Kidney (tissue), 13 donors: ENCODE measurements at regions not wholly inside any gene's neighbourhood (a gene's known extent, or its start where the extent isn't known, plus 50 kb on each side); places are given as distances from the start of the nearest gene placed in this dataset.

Experiments
- DNase-seq, 5 donors: peaks; one replicate each; pipeline ENCODE4 v3.0.0-alpha.2; 2013 to 2020
- FAIRE-seq: peaks from 2 replicates; lab custom pipeline; 2012; peaks lifted over from hg19 to GRCh38; lab: Jason Lieb, UNC
- H3K27ac ChIP-seq, 2 donors: one replicate each; pipeline ENCODE4 v1.7.0; 2013; ENCODE audit warnings: low read depth in 2 of 2, low read length in 2 of 2, inconsistent platforms in 1 of 2
- H3K27me3 ChIP-seq: one replicate; pipeline ENCODE4 v1.7.1; 2013; ENCODE audit warnings: low read length, inconsistent platforms; ENCODE audit not compliant: control insufficient read depth, insufficient read depth
- H3K36me3 ChIP-seq, 3 donors: one replicate each; pipeline versions ENCODE4 v1.7.0 to v1.7.1; 2013; ENCODE audit warnings: low read length in 3 of 3, control low read depth in 1 of 3, inconsistent platforms in 1 of 3; ENCODE audit not compliant: insufficient read depth in 3 of 3, control insufficient read depth in 2 of 3
- H3K4me1 ChIP-seq, 3 donors: one replicate each; pipeline versions ENCODE4 v1.7.0 to v1.7.1; 2013; ENCODE audit warnings: low read length in 3 of 3, inconsistent platforms in 1 of 3, low read depth in 1 of 3; ENCODE audit not compliant: control insufficient read depth in 2 of 3, insufficient read depth in 2 of 3
- H3K4me3 ChIP-seq, 3 donors: one replicate each; pipeline versions ENCODE4 v1.7.0 to v1.8.1; 2013; ENCODE audit warnings: low read length in 3 of 3, control low read depth in 1 of 3, inconsistent platforms in 1 of 3
- H3K9ac ChIP-seq, 3 donors: one replicate each; pipeline versions ENCODE4 v1.7.0 to v1.7.1; 2013; ENCODE audit warnings: low read length in 3 of 3, control low read depth in 1 of 3, inconsistent platforms in 1 of 3
- H3K9me3 ChIP-seq, 3 donors: one replicate each; pipeline versions ENCODE4 v1.7.0 to v1.7.1; 2013; ENCODE audit warnings: low read length in 3 of 3, control low read depth in 1 of 3, inconsistent platforms in 1 of 3; ENCODE audit not compliant: control insufficient read depth in 2 of 3, insufficient read depth in 1 of 3
- CTCF ChIP-seq: IDR thresholded peaks from 3 replicates; pipeline ENCODE4 v1.5.1; 2012; ENCODE audit warnings: mild to moderate bottlenecking, moderate library complexity, borderline replicate concordance; ENCODE audit not compliant: insufficient read depth; ENCODE audit errors: extremely low read depth
- intact Hi-C: fragments of 100-400 bp; cut with DNase I; formaldehyde crosslinking; loops from one replicate; pipeline ENCODE4 v1.11.1; 2022
- donor health status: control.
- donor health status: control.
- donor health status: control.
- donor health status: control.
- donor health status: control.
- donor health status: DM: yes; HTN: yes; CAD: no.
- donor health status: Normal renal cell carcinoma (clear cell type).

GRCh38 chr13:34124666-34125306 is 306.8 kb downstream of the RFC3 start:
- intact Hi-C loops, result no loop called here
- no peaks in the 10 kb centered on the region for H3K9me3 ChIP-seq
- DNase-seq (no peak), FAIRE-seq (no peak)
- H3K4me3 ChIP-seq, result no peak overlapping the region
- no peaks in the 10 kb centered on the region for H3K4me1 ChIP-seq
- no peak overlapping the region for H3K27ac ChIP-seq
- no peak overlapping the region for H3K9ac ChIP-seq
- no peak for TF ChIP-seq CTCF
- no peaks in the 10 kb centered on the region for H3K27me3 ChIP-seq
- H3K36me3 ChIP-seq, result no peaks in the 10 kb centered on the region

- intact Hi-C loops, result no loop called here
- no peaks in the 10 kb centered on the region for H3K27me3 ChIP-seq
- no peaks in the 10 kb centered on the region for H3K4me1 ChIP-seq
- H3K9me3 ChIP-seq, result no peaks in the 10 kb centered on the region
- DNase-seq, result no peak
- no peak for TF ChIP-seq CTCF
- no peak overlapping the region for H3K9ac ChIP-seq
- no peak overlapping the region for H3K4me3 ChIP-seq
- no peaks in the 10 kb centered on the region for H3K36me3 ChIP-seq
- no peak for FAIRE-seq
- no peak overlapping the region for H3K27ac ChIP-seq
Observed at GRCh38 chr13:34127523-34127922, 309.6 kb downstream of the RFC3 start.

GRCh38 chr13:34128661-34129060 is 310.7 kb downstream of the RFC3 start:
- TF ChIP-seq CTCF, result no peak
- FAIRE-seq (no peak), DNase-seq (no peak)
- Histone ChIP-seq H3K9ac (no peak overlapping the region), H3K36me3 (no peaks in the 10 kb centered on the region), H3K9me3 (no peaks in the 10 kb centered on the region), H3K4me1 (no peaks in the 10 kb centered on the region), H3K27ac (no peak overlapping the region), H3K4me3 (no peak overlapping the region), H3K27me3 (no peaks in the 10 kb centered on the region)
- intact Hi-C loops, result no loop called here

- no peak overlapping the region for H3K27ac ChIP-seq
- no peak for TF ChIP-seq CTCF
- no peaks in the 10 kb centered on the region for H3K9me3 ChIP-seq
- H3K9ac ChIP-seq, result no peak overlapping the region
- no peak for DNase-seq
- no peaks in the 10 kb centered on the region for H3K27me3 ChIP-seq
- no peak overlapping the region for H3K4me3 ChIP-seq
- no peaks in the 10 kb centered on the region for H3K4me1 ChIP-seq
- intact Hi-C loops, result no loop called here
- FAIRE-seq, result no peak
- no peaks in the 10 kb centered on the region for H3K36me3 ChIP-seq
Observed at GRCh38 chr13:34129436-34129835, 311.5 kb downstream of the RFC3 start.
